ENCODE measurements at regions not wholly inside any gene's neighbourhood (a gene's known extent, or its start where the extent isn't known, plus 50 kb on each side); places are given as distances from the start of the nearest gene placed in this dataset.

GRCh38 chr6:108734271-108734922 lies 113.8 kb upstream of the ARMC2 start:
- TF ChIP-seq POLR2AphosphoS5 (IDR thresholded peaks at IDR 0.05; ENCODE audit: low read depth) (no peak), REST (IDR thresholded peaks at IDR 0.05; ENCODE audit: unreplicated experiment) (no peak), EZH2phosphoT487 (IDR thresholded peaks at IDR 0.05; ENCODE audit: unreplicated experiment) (no peak), CTCF (conservative IDR thresholded peaks at IDR 0.05; ENCODE audit: low read depth in 2 of 2) (no peak), ETS1 (IDR thresholded peaks at IDR 0.05) (no peak), EZH2 (IDR thresholded peaks at IDR 0.05; ENCODE audit: low read depth, unreplicated experiment) (no peak), CREB1 (CRISPR knock-in tag; IDR thresholded peaks at IDR 0.05; ENCODE audit: low read depth) (no peak), ZNF462 (CRISPR knock-in tag; IDR thresholded peaks at IDR 0.05) (no peak)

Data from GM23338 (cell line).